GM18519 (cell line): ENCODE measurements at regions not wholly inside any gene's neighbourhood (a gene's known extent, or its start where the extent isn't known, plus 50 kb on each side); places are given as distances from the start of the nearest gene placed in this dataset.
A peak's percentile ranks its signal among the peaks of the same experiment; 100 is the strongest.
"Not testable (repeated sequence)": the region's sequence is repeated elsewhere in the genome, so short reads cannot be mapped to it uniquely, and the experiment has no call there.

Experiments
- ATAC-seq: cut with Tn5 transposase; IDR thresholded peaks from one replicate; pipeline ENCODE4 v1.9.1; 2021; ENCODE audit warnings: mild to moderate bottlenecking, moderate library complexity; ENCODE audit not compliant: unreplicated experiment, low FRiP score

GRCh38 chr7:94169682-94170081 is 165.5 kb upstream of the BET1 start:
- ATAC-seq, result no peak

- peak; percentile 89 for ATAC-seq
Observed at GRCh38 chr7:94170836-94171235, 166.7 kb upstream of the BET1 start.

GRCh38 chr7:94173436-94173835 is 169.3 kb upstream of the BET1 start:
- no peak for ATAC-seq

GRCh38 chr7:94174375-94174774 is 170.2 kb upstream of the BET1 start:
- ATAC-seq, result no peak

GRCh38 chr7:94174956-94175355 is 170.8 kb upstream of the BET1 start:
- no peak for ATAC-seq

GRCh38 chr7:94176694-94177200 is 172.6 kb upstream of the BET1 start:
- ATAC-seq, result no peak

- ATAC-seq, result no peak
Observed at GRCh38 chr7:94177441-94177840, 173.3 kb upstream of the BET1 start.

- peak; percentile 85 for ATAC-seq
Observed at GRCh38 chr7:94178230-94178629, 174.1 kb upstream of the BET1 start.

GRCh38 chr7:94179466-94179865 is 175.3 kb upstream of the BET1 start:
- ATAC-seq, result no peak

- ATAC-seq, result no peak
Observed at GRCh38 chr7:94182066-94182465, 177.9 kb upstream of the BET1 start.

GRCh38 chr7:94182721-94183120 is 178.6 kb upstream of the BET1 start:
- no peak for ATAC-seq

- ATAC-seq, result no peak
Observed at GRCh38 chr7:94183289-94183749, 179.2 kb upstream of the BET1 start.

- ATAC-seq, result no peak
Observed at GRCh38 chr7:94183891-94184290, 179.7 kb upstream of the BET1 start.

- ATAC-seq, result no peak
Observed at GRCh38 chr7:94188350-94188749, 184.2 kb upstream of the BET1 start.

GRCh38 chr7:94190599-94191061 is 186.5 kb upstream of the BET1 start:
- no peak for ATAC-seq

GRCh38 chr7:94194426-94194825 is 190.3 kb upstream of the BET1 start:
- ATAC-seq, result not testable (repeated sequence)

GRCh38 chr7:94195201-94195600 is 191.0 kb upstream of the BET1 start:
- ATAC-seq, result no peak

- no peak for ATAC-seq
Observed at GRCh38 chr7:94195813-94196212, 191.7 kb upstream of the BET1 start.

- no peak for ATAC-seq
Observed at GRCh38 chr7:94205529-94205928, 189.2 kb upstream of the COL1A2 start.

- no peak for ATAC-seq
Observed at GRCh38 chr7:94206295-94206694, 188.4 kb upstream of the COL1A2 start.

GRCh38 chr7:94212160-94212559 is 182.5 kb upstream of the COL1A2 start:
- no peak for ATAC-seq

- ATAC-seq, result no peak
Observed at GRCh38 chr7:94216944-94217461, 177.7 kb upstream of the COL1A2 start.

GRCh38 chr7:94217766-94218165 is 176.9 kb upstream of the COL1A2 start:
- no peak for ATAC-seq
